LNCAP (cell line): ENCODE measurements at regions not wholly inside any gene's neighbourhood (a gene's known extent, or its start where the extent isn't known, plus 50 kb on each side); places are given as distances from the start of the nearest gene placed in this dataset.

ENCODE experiments used
- CTCF ChIP-seq: fragments of 450-650 bp; IDR thresholded peaks from 2 replicates; pipeline ENCODE4 v1.5.1; 2017; ENCODE audit warnings: mild to moderate bottlenecking

- no peak for TF ChIP-seq CTCF
Observed at GRCh38 chr13:59501004-59501403, 662.7 kb downstream of the DIAPH3 start.

GRCh38 chr13:59504407-59504806 is 659.3 kb downstream of the DIAPH3 start:
- TF ChIP-seq CTCF = no peak

- no peak for TF ChIP-seq CTCF
Observed at GRCh38 chr13:59510386-59510785, 653.3 kb downstream of the DIAPH3 start.

- no peak for TF ChIP-seq CTCF
Observed at GRCh38 chr13:59513686-59514085, 650.0 kb downstream of the DIAPH3 start.

GRCh38 chr13:59514316-59514715 is 649.4 kb downstream of the DIAPH3 start:
- no peak for TF ChIP-seq CTCF

- no peak for TF ChIP-seq CTCF
Observed at GRCh38 chr13:59519819-59520218, 643.9 kb downstream of the DIAPH3 start.

GRCh38 chr13:59521549-59521948 is 642.2 kb downstream of the DIAPH3 start:
- TF ChIP-seq CTCF = no peak

- TF ChIP-seq CTCF = no peak
Observed at GRCh38 chr13:59522652-59523051, 641.1 kb downstream of the DIAPH3 start.
